D341Med (cell line): ENCODE measurements at regions not wholly inside any gene's neighbourhood (a gene's known extent, or its start where the extent isn't known, plus 50 kb on each side); places are given as distances from the start of the nearest gene placed in this dataset.
"Not testable (repeated sequence)": the region's sequence is repeated elsewhere in the genome, so short reads cannot be mapped to it uniquely, and the experiment has no call there.

Experiments
- DNase-seq: peaks from one replicate; pipeline ENCODE4 v3.0.0; 2012; ENCODE audit warnings: low spot score

DNA sequence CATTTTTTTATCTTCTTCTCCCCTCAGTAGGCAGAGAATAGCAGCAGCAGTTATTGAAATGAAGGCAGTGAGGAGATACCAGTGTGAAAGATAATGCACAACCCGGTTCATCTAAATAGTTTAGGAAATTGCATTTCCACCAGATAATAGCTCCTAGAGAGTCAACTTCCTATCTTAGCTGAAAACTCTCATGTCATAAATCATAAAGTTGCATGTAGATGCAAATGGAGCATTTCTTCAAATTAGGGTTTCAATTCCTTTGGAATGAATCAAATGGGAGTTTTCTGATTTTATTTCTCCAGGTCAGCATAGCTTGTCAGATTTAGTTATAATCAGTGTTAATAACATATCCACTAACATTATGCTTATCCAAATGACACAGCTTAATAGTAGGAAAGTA is 335.3 kb downstream of the CNTNAP4 start:
- DNase-seq = no peak

DNA sequence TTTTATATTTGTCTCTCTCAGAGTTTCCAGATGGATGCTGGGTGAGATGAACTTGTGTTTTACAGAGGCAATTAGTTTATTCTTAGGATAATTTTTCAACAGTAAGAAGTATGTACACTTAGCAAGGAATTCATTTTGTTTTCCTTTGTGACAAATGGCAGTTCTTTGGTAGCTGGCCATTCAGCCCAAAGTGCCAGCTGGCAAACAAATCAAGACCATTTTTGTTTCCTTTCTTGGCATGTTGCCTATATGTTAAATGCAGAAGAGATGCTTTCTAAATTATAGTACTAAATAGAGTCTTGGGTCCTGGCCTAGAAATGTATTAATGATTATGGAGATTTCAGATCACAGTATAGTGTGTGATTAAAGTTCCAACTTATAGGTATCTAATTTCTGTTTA is 337.1 kb downstream of the CNTNAP4 start:
- DNase-seq = no peak

GRCh38 chr16:76622876-76623275 is 345.7 kb downstream of the CNTNAP4 start:
- DNase-seq = no peak

DNA sequence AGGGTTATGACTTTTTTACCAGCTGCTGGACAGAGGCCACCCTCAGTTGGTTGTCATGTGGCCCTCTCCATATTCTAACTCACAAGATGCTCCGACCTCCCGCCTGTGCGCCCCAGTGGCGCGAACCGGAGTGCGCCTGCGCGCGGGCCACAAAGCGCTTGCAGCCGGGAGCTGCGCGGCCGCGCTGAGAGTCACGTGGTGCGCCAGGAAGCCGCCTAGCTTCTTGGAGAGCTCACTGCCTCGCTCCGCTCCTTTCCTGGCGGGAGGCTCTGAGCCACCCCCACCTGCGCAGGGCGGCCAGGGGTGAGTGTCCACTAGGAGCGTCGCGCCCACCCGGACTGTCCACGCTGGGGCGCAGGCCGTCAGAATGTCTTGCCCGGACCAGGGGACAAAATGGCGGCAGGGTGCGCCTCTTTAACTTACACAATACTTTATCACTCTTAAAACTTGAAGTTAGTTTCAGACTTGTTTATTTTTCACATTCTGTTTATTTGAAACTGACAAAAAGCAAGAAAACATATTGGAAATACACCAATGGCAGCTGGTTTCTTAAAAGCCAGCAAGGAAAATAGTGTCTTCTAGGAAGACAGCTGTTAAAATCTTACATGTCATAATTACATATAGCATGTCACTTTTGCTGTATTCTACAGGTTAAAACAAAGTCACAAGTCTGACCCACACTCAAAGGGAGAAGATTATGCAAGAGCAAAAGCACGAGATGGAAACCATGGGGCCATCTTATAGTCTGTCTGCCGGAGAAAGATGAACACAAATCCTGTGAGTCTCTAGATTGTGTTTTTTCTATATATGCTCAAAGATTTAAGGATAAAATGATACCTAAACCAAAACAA is 357.9 kb downstream of the CNTNAP4 start:
- DNase-seq = peak; percentile 14

DNA sequence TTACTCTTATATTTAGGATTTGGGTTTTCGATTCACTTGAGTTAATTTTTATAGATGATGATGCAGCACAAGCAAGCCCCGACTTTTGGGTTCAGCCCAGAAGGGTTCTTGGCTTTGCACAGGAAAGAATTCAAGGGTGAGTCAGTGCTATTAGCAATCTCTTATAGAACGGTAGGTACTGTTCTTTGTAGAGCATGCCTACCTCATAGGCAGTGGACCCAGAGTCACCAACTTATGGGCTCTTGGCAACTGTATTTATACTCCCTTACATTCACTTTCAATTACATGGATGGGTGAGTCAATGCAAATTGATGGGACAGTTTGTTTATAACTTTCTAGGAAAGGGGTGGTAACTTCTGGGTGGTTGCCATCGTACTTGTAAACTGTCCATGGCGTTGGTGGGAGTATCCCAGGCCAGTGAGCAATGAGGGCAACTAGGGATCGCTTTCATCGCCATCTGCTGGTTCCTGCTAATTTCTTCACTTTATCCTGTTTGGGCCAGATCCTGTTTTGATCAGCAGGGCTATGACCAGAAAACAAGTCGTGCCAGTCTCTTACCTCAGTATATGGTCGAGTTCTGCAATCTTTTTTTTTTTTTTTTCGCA is 362.6 kb downstream of the CNTNAP4 start:
- DNase-seq = peak; percentile 33

GRCh38 chr16:76650582-76650981 is 373.4 kb downstream of the CNTNAP4 start:
- DNase-seq = no peak

DNA sequence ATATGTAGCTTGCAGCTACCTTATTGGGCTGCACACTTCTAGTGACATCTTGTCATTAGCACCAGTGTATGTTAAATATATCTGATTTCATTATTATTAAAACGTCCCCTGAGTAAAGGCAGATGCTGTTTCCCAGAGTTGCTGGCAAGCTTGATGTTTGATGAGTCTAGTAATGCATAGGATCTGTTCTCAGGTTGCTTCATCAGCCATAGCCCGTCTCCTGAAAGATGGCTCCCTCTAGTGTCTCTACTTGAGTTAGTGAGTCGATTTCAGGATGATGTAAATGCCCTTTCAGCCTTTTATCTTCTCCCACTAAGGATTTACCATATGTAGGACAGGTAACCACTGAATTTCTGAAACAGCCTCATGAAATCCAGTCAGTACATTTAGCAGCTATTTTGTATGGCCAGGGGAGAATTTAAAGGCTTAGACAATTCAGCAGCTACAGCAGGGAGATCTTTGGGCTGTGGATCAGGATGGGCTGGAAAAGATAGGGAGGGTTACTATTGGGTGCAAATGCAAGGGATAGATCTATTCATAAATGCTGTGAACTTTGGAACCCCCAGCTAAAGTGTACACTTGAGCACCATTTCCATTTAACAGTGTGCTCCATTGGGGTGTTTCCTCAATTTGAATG is 376.3 kb downstream of the CNTNAP4 start:
- DNase-seq = peak; percentile 66

DNA sequence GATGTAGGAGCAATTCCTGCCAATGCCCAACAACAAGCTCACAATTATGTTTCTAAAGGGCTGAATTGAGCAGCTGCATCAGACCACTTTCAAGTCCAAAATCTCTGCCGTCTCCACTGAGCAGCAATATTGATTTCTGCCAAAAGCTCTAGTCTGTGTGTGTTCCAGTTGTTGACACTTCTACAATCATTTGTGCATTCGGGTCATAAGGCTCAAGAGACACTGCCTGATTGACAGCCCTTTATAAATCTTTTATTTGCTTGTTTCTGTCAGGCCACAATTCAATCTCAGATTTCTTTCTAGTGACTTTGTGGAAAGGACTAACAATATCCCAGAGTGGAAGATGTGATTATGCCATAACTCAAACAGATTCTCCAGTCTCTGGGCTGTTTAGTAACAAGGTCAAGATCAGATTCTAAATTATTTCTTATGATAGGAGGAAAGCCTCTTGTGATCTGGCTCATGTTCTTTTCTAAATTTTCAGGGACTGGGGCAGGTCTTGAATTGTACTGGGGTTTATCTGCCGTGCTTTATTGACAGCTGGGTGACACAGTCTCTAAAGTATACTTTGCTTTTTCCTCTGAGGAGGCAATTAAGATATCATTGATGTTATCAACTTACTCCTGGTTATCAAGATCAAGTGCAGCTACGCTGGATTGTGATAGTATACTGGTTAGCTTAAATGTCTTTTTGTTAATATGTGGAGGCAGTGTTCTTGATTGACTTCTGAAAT is 377.1 kb downstream of the CNTNAP4 start:
- DNase-seq = no peak

DNA sequence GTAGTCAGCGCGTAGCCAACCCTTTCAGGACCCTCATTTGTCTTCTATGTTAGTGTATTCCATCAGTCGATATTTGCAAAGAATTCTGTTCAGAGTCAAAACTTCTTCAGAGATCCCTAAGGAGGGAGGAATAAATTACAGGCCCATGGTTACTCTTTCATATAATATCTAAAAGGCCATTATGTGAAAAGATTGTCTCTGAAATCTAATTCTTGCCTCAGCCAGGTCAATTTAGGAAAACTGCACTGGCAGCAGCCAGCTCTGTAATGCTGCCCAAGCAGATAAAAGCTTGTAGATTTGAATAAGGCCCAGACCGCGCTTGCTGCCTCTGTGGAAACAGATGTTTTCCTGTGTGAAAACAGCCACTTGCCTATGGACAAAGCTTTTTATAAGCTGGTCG is 379.8 kb downstream of the CNTNAP4 start:
- no peak for DNase-seq

GRCh38 chr16:76661691-76662235 is 384.6 kb downstream of the CNTNAP4 start:
- DNase-seq = no peak

DNA sequence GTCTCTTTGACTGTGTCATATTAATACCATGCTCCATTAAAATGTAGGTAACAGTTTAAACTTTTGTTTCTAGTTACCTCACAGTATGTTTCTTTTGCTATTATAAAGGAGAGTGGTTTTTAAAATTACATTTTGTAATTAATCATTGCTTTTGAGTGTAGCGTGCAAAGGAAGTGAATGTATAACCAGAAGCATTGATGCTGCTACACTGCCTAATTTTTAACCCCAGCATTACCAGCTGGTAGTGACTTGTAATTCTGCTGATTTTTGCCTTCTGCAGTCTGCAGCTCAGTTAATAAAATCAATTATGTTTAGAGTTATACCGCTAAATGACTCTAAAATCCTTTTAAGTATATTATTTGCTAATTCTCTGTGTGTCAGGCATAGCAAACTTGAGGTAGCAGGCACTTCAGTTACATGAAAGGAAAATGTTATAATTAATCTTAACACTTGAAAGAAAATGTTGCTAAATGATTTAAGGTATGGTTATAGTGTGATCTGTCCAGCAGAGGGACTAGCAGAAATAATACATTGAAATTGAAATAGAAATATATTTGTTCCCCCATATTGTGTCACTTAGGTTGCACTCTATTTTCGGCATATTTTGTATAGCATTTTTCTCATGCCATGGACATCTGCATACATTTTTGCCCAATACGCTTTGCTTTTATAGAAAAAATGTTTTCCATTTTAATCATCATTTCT is 388.5 kb downstream of the CNTNAP4 start:
- DNase-seq = no peak

- no peak for DNase-seq
Measured at GRCh38 chr16:76668207-76668725, 391.1 kb downstream of the CNTNAP4 start.

DNA sequence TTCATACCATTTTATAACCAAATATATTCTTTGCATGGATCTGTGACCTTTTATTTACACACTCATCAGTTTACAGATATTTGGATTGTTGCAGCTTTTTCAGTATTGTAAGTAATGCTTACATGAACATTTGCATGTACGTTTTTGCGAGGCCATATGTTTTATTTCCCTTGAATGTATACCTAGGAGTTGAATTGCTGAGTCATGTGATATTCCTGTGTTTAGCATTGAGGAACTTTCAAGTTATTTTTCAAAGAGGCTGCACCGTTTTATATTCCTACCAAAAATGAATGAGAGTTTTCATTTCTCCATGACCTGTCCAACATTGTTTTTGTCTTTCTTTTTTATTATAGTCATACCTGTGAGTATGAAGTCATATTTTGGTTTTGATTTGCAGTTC is 392.1 kb downstream of the CNTNAP4 start:
- no peak for DNase-seq

DNA sequence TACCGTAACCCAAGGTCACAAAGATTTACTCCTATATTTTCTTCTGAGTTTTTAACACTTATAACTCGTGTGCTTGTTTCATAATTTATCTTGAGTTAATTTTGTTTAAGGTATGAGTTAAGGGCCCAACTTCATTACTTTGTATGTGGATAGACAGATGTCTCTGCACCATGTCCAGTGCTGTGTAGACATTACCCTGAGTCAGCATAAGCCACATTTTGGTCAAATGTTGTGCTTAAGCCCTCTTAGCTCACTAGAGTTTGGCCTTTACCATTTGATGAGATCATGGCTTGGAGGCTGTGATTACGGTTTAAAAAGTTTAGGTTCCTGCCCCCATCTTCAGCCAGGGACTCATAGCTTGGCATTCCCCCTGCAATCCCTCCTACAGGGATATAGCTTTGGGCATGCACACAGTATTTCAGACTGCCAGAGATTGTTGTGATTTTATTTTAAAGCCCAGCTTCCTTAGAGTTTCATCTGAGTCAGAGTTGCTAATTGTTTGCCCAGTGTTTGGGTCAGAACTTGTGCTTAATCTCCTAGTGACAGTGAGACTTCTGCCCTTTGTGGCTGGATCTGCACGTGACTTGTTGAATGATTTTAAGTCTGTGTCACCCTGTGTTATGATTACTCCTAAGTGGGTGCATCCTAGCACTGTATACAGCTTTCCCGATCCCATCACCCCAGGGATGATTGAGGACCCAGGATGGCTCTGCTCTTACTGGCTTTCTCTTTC is 393.1 kb downstream of the CNTNAP4 start:
- DNase-seq = no peak

DNA sequence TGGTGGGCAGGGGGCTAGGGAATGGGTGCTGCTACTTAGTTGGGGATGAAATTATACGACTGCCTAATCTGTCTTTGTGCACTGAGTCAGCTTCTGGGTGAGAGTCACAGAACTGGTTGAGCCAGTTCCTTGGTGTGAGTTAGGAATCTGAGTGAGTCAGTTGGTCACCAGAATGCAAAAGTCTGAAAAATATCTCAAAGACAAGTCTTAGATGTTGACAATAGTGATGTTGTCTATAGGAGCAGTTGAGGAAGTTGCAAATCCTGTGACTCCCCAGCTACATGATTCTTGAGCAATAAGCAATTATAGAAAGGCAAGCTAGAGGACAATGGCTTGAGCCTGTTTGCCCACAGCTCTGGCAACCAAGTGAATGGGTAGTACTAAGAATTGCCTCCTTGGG is 399.2 kb downstream of the CNTNAP4 start:
- no peak for DNase-seq

DNA sequence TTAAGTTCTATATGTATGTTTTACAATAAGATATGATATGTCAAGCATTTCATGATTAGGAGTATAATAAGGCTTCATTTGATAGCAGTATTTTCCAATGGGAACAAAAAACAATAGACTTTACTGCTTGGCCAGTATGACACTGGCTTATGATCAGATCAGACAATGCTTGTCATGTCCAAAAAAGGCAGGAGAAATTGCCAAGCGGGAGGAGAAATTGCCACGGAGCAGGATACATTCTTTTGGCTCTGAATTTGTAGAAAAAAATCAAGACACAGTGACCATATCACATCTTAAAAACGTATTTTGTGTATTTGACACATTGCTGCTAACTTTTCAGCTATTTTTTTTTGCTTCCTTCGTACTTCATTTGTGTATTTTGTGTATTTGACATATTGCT is 404.1 kb downstream of the CNTNAP4 start:
- no peak for DNase-seq

DNA sequence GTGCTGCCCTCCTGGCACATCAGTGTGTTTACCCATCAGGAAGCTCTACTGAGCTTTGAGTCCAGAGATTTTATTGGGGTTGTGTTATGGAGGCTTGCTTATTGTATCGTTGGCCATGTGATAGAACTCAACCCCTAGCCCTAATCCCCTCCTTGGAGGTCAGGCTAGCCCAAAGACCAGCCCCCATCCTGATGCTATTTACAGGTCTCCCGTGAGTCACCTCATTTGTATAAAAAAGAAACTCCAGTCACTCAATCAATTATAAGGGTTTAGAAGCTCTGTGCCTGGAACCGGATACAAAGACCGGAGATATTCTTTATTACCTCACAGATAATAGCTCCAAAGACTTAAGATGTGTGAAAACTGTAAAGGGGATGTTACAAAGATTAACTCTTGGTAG is 405.9 kb downstream of the CNTNAP4 start:
- no peak for DNase-seq

DNA sequence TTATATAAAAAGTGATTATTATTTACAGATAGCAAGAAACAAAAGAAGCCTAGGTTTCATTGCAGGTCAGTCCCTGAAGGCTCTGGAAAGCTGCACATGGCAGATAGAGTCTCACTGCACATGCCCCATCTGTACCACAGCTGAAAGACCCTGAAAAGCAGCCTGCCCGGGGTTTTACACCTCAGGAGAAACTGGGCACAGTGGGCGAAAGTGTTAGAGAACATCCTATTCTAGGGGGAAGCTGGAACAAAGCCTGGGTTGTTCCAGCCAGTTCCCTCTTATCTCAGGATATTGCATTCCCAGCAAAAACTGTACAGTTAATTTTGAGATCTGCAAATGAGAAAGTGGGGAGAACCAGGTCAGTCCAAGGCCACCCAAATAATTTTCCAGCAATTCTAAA is 419.7 kb downstream of the CNTNAP4 start:
- DNase-seq = no peak

GRCh38 chr16:76705892-76706291 is 428.7 kb downstream of the CNTNAP4 start:
- DNase-seq = no peak

GRCh38 chr16:76713191-76713590 is 436.0 kb downstream of the CNTNAP4 start:
- no peak for DNase-seq

GRCh38 chr16:76716251-76716650 is 439.1 kb downstream of the CNTNAP4 start:
- not testable (repeated sequence) for DNase-seq
